Epithelial cell of esophagus (primary cell): ENCODE measurements at regions not wholly inside any gene's neighbourhood (a gene's known extent, or its start where the extent isn't known, plus 50 kb on each side); places are given as distances from the start of the nearest gene placed in this dataset.

Experiments
- DNase-seq: peaks from one replicate; pipeline ENCODE4 v3.0.0; 2010; ENCODE audit warnings: low read depth
- H3K4me3 ChIP-seq: 2 replicates; pipeline ENCODE4 v1.5.1; 2011; ENCODE audit warnings: mild to moderate bottlenecking, low read length, control low read depth
- TF ChIP-seq, protein P1 (sequence below): IDR thresholded peaks from 2 replicates; pipeline ENCODE4 v1.5.1; 2011; ENCODE audit warnings: low read depth, mild to moderate bottlenecking, low read length, control low read depth, inconsistent platforms; ENCODE audit not compliant: insufficient read depth; ENCODE audit errors: missing control alignments

DNA sequence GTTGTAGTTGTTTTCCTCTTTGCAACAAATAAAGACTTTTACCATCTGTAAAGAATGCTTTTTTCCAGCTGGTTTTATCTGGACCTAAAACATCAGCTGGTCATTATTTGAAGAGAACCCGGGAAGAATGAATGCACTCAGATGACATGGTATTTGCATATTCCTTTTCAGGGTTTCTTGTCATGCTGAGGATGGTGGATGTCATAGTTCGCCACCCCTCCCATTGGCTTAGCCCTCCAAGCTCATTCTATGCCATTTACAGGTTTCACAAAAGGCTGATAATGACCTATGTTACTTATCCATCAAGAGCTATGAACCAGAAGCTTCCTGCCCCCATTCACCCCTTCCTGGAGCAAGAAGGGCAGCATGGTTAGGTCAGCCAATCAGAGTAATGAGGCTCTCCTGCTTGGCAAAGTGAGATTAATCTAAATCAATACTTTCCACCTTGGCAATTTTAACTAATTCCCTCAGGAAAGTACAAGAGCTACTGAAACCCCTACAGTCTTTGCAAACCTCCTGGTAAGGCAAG, 440.5 kb upstream of the TLE4 start:
- H3K4me3 ChIP-seq, result no peak overlapping the region
- TF ChIP-seq, protein P1, sequence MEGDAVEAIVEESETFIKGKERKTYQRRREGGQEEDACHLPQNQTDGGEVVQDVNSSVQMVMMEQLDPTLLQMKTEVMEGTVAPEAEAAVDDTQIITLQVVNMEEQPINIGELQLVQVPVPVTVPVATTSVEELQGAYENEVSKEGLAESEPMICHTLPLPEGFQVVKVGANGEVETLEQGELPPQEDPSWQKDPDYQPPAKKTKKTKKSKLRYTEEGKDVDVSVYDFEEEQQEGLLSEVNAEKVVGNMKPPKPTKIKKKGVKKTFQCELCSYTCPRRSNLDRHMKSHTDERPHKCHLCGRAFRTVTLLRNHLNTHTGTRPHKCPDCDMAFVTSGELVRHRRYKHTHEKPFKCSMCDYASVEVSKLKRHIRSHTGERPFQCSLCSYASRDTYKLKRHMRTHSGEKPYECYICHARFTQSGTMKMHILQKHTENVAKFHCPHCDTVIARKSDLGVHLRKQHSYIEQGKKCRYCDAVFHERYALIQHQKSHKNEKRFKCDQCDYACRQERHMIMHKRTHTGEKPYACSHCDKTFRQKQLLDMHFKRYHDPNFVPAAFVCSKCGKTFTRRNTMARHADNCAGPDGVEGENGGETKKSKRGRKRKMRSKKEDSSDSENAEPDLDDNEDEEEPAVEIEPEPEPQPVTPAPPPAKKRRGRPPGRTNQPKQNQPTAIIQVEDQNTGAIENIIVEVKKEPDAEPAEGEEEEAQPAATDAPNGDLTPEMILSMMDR, result no peak
- no peak for DNase-seq

DNA sequence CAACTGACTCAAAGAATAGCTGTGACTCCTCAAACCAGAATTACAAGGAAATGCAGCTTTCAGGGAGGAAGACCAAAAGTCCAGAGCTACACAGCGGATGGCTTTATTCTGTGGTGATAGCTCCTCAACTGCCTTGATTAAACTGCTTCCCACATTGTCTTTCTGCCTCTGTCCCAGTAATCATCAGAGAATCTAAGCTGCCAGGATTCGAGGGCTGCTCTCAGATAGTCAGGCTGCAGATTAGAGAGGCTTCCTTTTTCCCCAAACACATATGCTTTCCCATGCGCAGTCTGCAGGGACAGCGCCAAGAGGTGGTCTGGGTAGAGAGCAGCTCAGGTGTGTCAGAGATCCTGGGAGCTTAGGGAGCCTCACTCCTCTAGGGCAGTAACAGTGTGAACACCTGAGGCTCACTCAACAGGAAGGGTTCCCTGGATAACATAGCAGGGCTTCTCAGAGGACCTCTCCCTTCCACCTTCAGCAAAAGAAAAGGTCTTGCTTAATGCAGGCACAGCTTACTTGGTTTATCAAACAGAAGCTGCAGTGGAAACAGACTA, 439.9 kb upstream of the TLE4 start:
- H3K4me3 ChIP-seq, result no peak overlapping the region
- TF ChIP-seq, protein P1, result no peak
- DNase-seq, result peak; percentile 21

DNA sequence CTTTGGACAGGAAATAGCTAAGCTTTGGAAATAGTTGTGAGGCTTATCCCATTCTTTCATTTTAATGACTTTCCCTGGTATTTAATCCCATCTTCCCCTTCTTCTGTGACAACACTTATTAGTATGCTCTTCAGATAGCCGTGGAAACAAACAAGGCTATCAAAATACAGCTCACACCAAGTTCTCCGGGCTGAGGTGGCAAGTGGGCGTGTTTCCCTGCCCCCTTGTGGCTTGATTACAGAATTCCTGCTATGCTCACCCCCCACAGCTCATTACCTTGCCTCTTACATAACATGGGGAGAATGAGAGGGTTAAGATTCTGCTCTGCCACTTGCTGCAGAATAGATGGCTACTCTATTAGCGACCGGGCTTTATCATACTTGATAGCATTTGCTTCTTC, 437.1 kb upstream of the TLE4 start:
- H3K4me3 ChIP-seq, result no peak overlapping the region
- DNase-seq, result peak; percentile 36
- TF ChIP-seq, protein P1, result peak; percentile 7

DNA sequence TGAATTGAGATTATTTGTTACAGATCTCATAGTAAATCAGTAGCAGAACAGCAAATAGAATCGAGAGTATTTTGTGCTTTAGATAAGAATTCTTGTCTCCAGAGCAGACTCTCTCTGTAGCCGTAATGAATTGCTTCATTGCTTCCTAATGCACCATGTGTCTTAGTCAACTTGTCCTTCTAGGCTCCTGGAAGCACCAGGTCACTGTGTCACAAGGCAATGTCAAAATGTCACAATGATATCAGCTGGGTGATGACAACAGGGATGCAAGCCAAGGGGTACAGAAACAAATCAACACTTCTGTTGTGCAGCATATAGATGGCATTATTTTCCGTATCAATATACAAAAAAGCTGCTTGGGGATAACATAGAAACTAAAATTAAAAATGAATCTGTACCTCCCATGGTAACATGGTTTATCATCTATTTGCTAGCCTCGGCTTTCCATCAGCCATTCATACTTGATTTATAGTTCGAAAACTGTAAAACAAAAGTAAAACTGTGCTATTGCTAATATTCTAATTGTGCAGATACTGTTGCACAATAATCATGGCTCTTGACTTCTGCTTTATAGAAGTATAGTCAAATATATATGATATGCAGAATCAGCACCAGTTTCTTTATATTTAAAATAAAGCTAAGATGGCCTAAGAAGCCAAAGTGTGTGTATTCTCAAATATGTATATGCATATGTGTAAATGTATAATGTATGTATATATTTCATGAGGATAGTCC, 435.9 kb upstream of the TLE4 start:
- TF ChIP-seq, protein P1, result no peak
- H3K4me3 ChIP-seq, result no peak overlapping the region
- DNase-seq, result no peak

DNA sequence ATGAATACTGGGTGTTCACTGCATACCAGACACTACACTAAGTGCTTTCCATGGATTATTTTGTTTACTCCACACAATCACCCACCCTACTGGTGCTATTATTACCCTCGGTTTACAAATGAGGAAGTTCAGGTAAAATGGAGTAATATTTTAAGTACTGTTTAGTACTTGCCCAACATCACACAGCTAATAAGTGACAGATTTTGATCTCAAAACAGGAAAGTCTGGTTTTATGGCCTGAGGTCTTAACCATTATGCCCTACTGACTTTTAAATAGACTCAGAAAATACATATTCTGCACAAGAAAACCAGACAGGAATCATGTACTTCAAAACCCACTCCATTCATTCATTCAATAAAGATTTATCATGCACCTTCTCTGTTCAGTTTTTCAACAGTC, 431.0 kb upstream of the TLE4 start:
- no peak overlapping the region for H3K4me3 ChIP-seq
- TF ChIP-seq, protein P1, result no peak
- DNase-seq, result peak; percentile 27

DNA sequence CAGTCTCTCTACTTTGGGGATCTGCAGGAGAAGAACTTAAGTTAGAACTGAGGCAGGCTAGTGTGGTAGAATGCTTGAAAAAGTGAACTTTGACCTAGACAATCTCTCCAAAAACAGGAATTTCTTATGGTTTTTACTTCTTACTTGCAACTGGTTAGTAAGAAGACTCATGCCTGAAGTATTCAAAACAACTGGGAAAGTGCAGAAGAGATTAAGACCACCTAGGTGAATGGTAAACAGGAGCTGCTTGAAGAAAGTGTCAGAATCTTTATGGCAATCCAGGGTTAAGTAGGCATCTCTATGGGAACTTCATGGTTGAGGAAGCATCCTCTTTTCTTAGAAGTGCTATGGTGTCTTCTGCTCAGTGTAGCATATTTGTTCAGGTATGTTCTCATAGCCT, 428.6 kb upstream of the TLE4 start:
- TF ChIP-seq, protein P1, result no peak
- H3K4me3 ChIP-seq, result no peak overlapping the region
- no peak for DNase-seq
